Activated T-cell treated with anti-CD3 and anti-CD28 coated beads, Interleukin-2, amount 50 U/mL, for 4 hours (primary cell): ENCODE measurements at regions not wholly inside any gene's neighbourhood (a gene's known extent, or its start where the extent isn't known, plus 50 kb on each side); places are given as distances from the start of the nearest gene placed in this dataset.
A peak's percentile ranks its signal among the peaks of the same experiment; 100 is the strongest.
"Not testable (repeated sequence)": the region's sequence is repeated elsewhere in the genome, so short reads cannot be mapped to it uniquely, and the experiment has no call there.

Experiments used
- ATAC-seq, 2 donors: fragments of 200-7000 bp; cut with Tn5 transposase; one replicate each; pipeline ENCODE4 v1.10.0; 2021
- DNase-seq: peaks from one replicate; pipeline ENCODE4 v3.0.0-alpha.2; 2020
- H3K27me3 Mint-ChIP-seq: one replicate; pipeline ENCODE4 v1.8.0; 2021; ENCODE audit warnings: low read depth, mixed read lengths
- H3K36me3 Mint-ChIP-seq: one replicate; pipeline ENCODE4 v1.8.0; 2022; ENCODE audit warnings: mixed read lengths; ENCODE audit not compliant: insufficient read depth
- H3K4me1 Mint-ChIP-seq: one replicate; pipeline ENCODE4 v1.8.0; 2021; ENCODE audit warnings: low read depth, mixed read lengths
- H3K4me3 Mint-ChIP-seq: one replicate; pipeline ENCODE4 v1.8.0; 2021; ENCODE audit warnings: mild to moderate bottlenecking, moderate library complexity, mixed read lengths
- H3K9me3 Mint-ChIP-seq: one replicate; pipeline ENCODE4 v1.8.0; 2021; ENCODE audit warnings: mixed read lengths

DNA sequence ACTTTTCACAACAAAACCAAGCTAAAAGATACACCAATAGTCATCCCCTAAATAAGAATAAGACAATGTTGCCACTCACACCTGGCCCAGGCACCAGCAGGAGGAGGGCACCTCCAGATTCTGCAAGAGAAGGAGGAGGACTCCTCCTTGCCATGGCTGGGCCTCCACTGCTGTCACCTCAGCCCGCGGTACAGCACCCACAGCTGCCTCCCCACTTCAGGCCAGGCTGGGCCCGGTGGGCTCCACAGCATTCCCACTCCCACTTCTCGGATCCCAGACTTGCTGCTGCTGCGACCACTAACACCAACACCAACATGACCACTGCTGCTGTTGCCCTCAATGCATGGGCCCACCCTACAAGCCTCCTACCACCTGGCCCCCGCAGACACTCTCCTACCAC is 95.3 kb upstream of the POTED start:
- H3K4me1 Mint-ChIP-seq, H3K27me3 Mint-ChIP-seq, H3K9me3 Mint-ChIP-seq, H3K36me3 Mint-ChIP-seq, H3K4me3 Mint-ChIP-seq, ATAC-seq, DNase-seq: not testable (repeated sequence)

DNA sequence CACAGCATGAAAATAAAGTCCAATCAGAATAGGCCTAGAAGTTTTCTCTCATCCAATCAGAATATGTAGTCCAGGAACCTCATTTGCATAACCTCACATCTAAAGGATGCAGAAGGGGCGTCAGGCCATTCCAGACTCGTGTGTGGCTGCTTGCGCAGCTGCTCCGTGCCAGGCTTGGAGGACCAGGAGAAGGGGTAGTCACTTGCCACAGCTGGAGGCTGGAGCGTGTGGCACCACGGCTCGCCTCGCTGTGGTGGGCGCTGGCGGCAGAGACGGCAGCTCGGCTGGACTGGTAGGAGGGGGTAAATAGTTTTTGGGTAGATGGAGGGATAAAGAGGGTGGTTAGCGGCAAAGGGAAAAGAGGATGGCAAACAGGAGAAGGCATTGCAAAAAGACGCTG is 93.6 kb upstream of the POTED start:
- not testable (repeated sequence) for DNase-seq, H3K9me3 Mint-ChIP-seq, H3K36me3 Mint-ChIP-seq, H3K4me3 Mint-ChIP-seq, H3K27me3 Mint-ChIP-seq, H3K4me1 Mint-ChIP-seq, ATAC-seq

- not testable (repeated sequence) for H3K27me3 Mint-ChIP-seq, DNase-seq, H3K4me1 Mint-ChIP-seq
Measured at GRCh38 chr21:13519971-13520370, 89.6 kb upstream of the POTED start.

DNA sequence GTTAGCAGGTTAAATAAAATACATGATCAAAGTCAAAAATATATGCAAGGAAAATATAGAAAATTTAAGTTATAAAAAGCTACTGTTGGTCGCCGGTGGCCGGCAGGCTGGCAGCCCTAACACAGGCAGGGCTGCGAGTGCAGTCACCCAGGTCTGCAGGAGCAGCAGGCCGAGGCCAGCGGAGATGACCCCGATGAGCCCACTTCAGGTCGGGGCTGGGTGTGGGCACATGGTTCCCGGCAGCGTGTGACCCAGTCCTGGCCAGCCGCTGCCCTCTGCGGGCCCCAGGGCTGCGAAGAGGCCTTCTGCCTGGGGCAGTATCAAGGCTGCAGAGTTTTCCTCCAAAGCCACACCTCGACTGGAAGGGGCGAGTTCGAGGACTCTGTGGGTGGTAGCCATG is 84.6 kb upstream of the POTED start:
- not testable (repeated sequence) for H3K9me3 Mint-ChIP-seq, H3K4me3 Mint-ChIP-seq, H3K4me1 Mint-ChIP-seq, ATAC-seq, H3K36me3 Mint-ChIP-seq, H3K27me3 Mint-ChIP-seq, DNase-seq

More at GRCh38 chr21:13519971-13520370, 89.6 kb upstream of the POTED start:
- H3K9me3 Mint-ChIP-seq, H3K4me3 Mint-ChIP-seq, H3K36me3 Mint-ChIP-seq, ATAC-seq: not testable (repeated sequence)

DNA sequence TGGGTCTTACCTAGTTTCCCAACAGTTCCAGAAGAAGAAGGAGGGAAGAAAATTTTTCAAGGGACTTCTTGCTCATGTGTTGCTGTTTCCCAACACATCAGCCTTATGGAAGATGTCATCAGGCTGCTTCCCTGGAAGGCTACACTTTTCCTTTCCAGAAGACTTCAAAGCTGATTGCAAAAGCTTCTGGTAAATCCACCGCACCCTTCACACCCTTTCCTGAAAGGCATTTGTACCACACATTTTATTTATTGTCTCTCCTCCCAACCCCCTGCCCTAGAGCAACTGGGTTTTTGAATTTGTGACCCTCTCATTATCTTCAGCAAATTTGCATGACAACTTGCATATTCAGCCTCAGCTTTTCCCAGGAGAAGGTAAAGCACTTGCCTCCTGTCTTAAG is 80.5 kb upstream of the POTED start:
- H3K36me3 Mint-ChIP-seq, H3K4me3 Mint-ChIP-seq, ATAC-seq, H3K27me3 Mint-ChIP-seq, H3K9me3 Mint-ChIP-seq, H3K4me1 Mint-ChIP-seq, DNase-seq: not testable (repeated sequence)

DNA sequence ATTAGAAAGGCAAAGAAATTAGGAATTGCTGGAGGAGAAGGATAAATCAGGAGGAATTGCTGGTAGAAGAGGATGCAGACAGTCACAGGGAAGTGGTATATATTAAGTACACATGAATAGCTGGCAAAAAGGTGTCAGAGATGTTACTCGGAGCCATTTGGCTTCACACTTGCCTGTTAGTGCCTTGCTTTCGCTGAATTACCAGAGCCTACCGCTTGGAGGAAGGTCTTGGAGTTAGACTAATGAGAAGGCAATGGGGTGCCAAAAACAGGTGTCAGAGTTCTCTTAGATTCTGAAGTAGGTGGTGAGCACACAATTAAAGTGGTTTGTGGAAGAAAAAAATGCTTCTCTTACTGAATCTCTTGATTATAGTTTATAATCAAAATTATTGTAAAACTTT is 79.9 kb upstream of the POTED start:
- not testable (repeated sequence) for DNase-seq, H3K9me3 Mint-ChIP-seq, H3K27me3 Mint-ChIP-seq, ATAC-seq, H3K4me1 Mint-ChIP-seq, H3K36me3 Mint-ChIP-seq, H3K4me3 Mint-ChIP-seq

GRCh38 chr21:13530697-13531096 is 78.9 kb upstream of the POTED start:
- H3K36me3 Mint-ChIP-seq, DNase-seq, H3K4me3 Mint-ChIP-seq, H3K9me3 Mint-ChIP-seq, ATAC-seq, H3K4me1 Mint-ChIP-seq, H3K27me3 Mint-ChIP-seq: not testable (repeated sequence)

DNA sequence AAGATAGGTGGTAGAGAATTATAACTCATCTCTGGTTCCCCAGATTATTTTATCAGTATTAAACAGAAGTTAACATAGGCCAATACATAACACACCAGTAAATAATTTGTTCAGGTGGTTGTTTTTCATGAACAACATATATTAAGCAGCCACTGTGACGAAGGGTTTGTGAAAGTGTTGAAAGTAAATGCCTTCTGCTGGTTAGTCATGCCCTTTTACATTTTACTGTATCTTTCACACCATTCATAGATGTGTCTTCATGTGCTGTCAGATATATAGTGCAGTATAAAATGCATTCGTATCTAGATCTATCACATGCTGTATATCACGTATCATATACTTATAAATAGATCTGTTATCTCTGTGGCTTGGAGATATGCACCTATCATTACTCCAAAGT is 66.1 kb upstream of the POTED start:
- H3K36me3 Mint-ChIP-seq, H3K9me3 Mint-ChIP-seq, DNase-seq, H3K4me3 Mint-ChIP-seq, ATAC-seq, H3K27me3 Mint-ChIP-seq: not testable (repeated sequence)
- H3K4me1 Mint-ChIP-seq: peaks cover 21% of the 10 kb centered on the region

DNA sequence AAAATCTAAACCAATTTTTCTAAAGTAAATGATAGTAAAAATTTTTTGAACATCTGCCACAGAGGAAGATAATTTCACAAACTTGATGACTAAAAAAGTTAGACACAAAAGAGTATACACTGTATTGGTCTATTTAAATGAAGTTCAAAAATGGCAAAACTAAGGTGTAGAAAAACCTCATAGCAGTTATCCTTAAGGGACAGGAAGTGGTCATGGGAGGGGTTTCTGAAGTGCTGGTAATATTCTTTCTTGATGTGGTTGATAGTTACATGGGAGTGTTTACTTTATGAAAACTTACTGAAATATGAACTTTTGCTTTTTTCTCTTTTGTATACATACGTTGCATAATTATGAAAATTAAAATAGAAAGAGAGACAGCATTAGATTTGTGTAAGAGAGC is 64.1 kb upstream of the POTED start:
- H3K27me3 Mint-ChIP-seq, H3K9me3 Mint-ChIP-seq, H3K36me3 Mint-ChIP-seq, H3K4me3 Mint-ChIP-seq, DNase-seq: not testable (repeated sequence)
- H3K4me1 Mint-ChIP-seq: peaks cover 23% of the 10 kb centered on the region
- peak; percentile 50 to 55 for ATAC-seq
